CD14-positive monocyte (primary cell): ENCODE measurements at regions not wholly inside any gene's neighbourhood (a gene's known extent, or its start where the extent isn't known, plus 50 kb on each side); places are given as distances from the start of the nearest gene placed in this dataset.

ENCODE experiments used
- DNase-seq, 3 donors: peaks; one replicate each; pipeline ENCODE4 v3.0.0-alpha.2; 2011 to 2022
- H2AFZ ChIP-seq: 2 replicates; pipeline ENCODE4 v1.6.0; 2012; ENCODE audit warnings: mild to moderate bottlenecking, low read depth, low read length, inconsistent platforms; ENCODE audit not compliant: insufficient read depth, poor library complexity, severe bottlenecking
- H3K27ac ChIP-seq, 2 donors: 1 replicate in 1 of 2; 2 replicates in 1 of 2; pipeline ENCODE4 v1.5.1; 2012 to 2013; ENCODE audit warnings: low read length in 2 of 2, control low read depth in 1 of 2, inconsistent platforms in 1 of 2, low read depth in 1 of 2, mild to moderate bottlenecking in 1 of 2
- H3K27me3 ChIP-seq, 2 donors: one replicate each; pipeline versions ENCODE4 v1.6.0 to v1.6.1; 2011 to 2013; ENCODE audit warnings: low read length in 2 of 2; ENCODE audit not compliant: control insufficient read depth in 2 of 2, insufficient read depth in 2 of 2
- H3K36me3 ChIP-seq, 2 donors: replicated peaks in 1 of 2; 1 replicate in 1 of 2; 2 replicates in 1 of 2; pipeline versions ENCODE4 v1.5.1 to v1.6.1; 2012 to 2013; ENCODE audit warnings: low read length in 2 of 2, control low read depth in 1 of 2, inconsistent platforms in 1 of 2, mild to moderate bottlenecking in 1 of 2; ENCODE audit not compliant: insufficient read depth in 2 of 2, control insufficient read depth in 1 of 2
- H3K4me1 ChIP-seq, 2 donors: 1 replicate in 1 of 2; 2 replicates in 1 of 2; pipeline versions ENCODE4 v1.5.1 to v1.6.1; 2012 to 2013; ENCODE audit warnings: low read length in 2 of 2, control low read depth in 1 of 2, inconsistent platforms in 1 of 2, mild to moderate bottlenecking in 1 of 2, moderate library complexity in 1 of 2; ENCODE audit not compliant: insufficient read depth in 2 of 2, control insufficient read depth in 1 of 2
- H3K4me2 ChIP-seq: replicated peaks from 2 replicates; pipeline ENCODE3; 2012; ENCODE audit warnings: low read length, moderate library complexity, mild to moderate bottlenecking; ENCODE audit not compliant: poor library complexity, severe bottlenecking; ENCODE audit errors: extremely low read depth
- H3K4me3 ChIP-seq, 3 experiments: fragments of 200-600 bp in 1 of 3; sonication (generic) in 1 of 3; replicated peaks in 1 of 3; 1 replicate in 2 of 3; 2 replicates in 1 of 3; pipeline ENCODE4 v1.5.1; 2011 to 2013; ENCODE audit warnings: low read length in 3 of 3, mild to moderate bottlenecking in 3 of 3, control low read depth in 2 of 3, low read depth in 2 of 3, inconsistent platforms in 1 of 3, moderate library complexity in 1 of 3
- H3K79me2 ChIP-seq: 2 replicates; pipeline ENCODE4 v1.6.0; 2012; ENCODE audit warnings: mild to moderate bottlenecking, control low read depth, inconsistent platforms, low read length, moderate library complexity; ENCODE audit not compliant: insufficient read depth
- H3K9ac ChIP-seq: 2 replicates; pipeline ENCODE4 v1.6.0; 2017; ENCODE audit warnings: low read length, mild to moderate bottlenecking; ENCODE audit not compliant: insufficient read depth, poor library complexity, severe bottlenecking
- H3K9me3 ChIP-seq, 2 donors: replicated peaks in 1 of 2; 1 replicate in 1 of 2; 2 replicates in 1 of 2; pipeline versions ENCODE4 v1.5.1 to v1.6.1; 2012 to 2013; ENCODE audit warnings: low read length in 2 of 2, control low read depth in 1 of 2; ENCODE audit not compliant: control insufficient read depth in 1 of 2, insufficient read depth in 1 of 2
- H4K20me1 ChIP-seq: 2 replicates; pipeline ENCODE4 v1.6.0; 2012; ENCODE audit warnings: mild to moderate bottlenecking, low read length, control low read depth, moderate library complexity; ENCODE audit not compliant: insufficient read depth
- H3K27ac Mint-ChIP-seq, 7 donors: one replicate each; pipeline ENCODE4 v1.8.0; 2020; ENCODE audit warnings: mild to moderate bottlenecking in 7 of 7, mixed read lengths in 7 of 7, moderate library complexity in 6 of 7, inconsistent platforms in 2 of 7
- H3K27me3 Mint-ChIP-seq, 3 donors: one replicate each; pipeline ENCODE4 v1.8.0; 2021 to 2022; ENCODE audit warnings: low read depth in 3 of 3, mild to moderate bottlenecking in 3 of 3, mixed read lengths in 3 of 3, moderate library complexity in 3 of 3, inconsistent platforms in 1 of 3
- H3K36me3 Mint-ChIP-seq, 2 donors: one replicate each; pipeline ENCODE4 v1.8.0; 2020; ENCODE audit warnings: mixed read lengths in 2 of 2, inconsistent platforms in 1 of 2, mild to moderate bottlenecking in 1 of 2
- H3K4me1 Mint-ChIP-seq: one replicate; pipeline ENCODE4 v1.8.0; 2020; ENCODE audit warnings: mild to moderate bottlenecking, mixed read lengths
- H3K4me3 Mint-ChIP-seq, 2 donors: one replicate each; pipeline ENCODE4 v1.8.0; 2020; ENCODE audit warnings: mild to moderate bottlenecking in 2 of 2, mixed read lengths in 2 of 2, moderate library complexity in 1 of 2
- H3K9me3 Mint-ChIP-seq, 7 donors: one replicate each; pipeline ENCODE4 v1.8.0; 2020 to 2022; ENCODE audit warnings: mixed read lengths in 7 of 7, mild to moderate bottlenecking in 6 of 7, moderate library complexity in 6 of 7, inconsistent platforms in 2 of 7
- CTCF ChIP-seq: fragments of 200-600 bp; IDR thresholded peaks from one replicate; pipeline ENCODE4 v1.8.0; 2022; ENCODE audit warnings: antibody characterized with exemption, mild to moderate bottlenecking
- WGBS: methylation state at CpG from one replicate; pipeline ENCODE4 v1.1.5; 2013; ENCODE audit warnings: missing lambda C conversion rate; ENCODE audit not compliant: insufficient coverage; 5-methylcytosine and 5-hydroxymethylcytosine counted together
- intact Hi-C, 2 donors: fragments of 100-400 bp; cut with micrococcal nuclease; formaldehyde crosslinking; loops; one replicate each; pipeline versions ENCODE4 v1.15.0 to v1.15.1; 2023

DNA sequence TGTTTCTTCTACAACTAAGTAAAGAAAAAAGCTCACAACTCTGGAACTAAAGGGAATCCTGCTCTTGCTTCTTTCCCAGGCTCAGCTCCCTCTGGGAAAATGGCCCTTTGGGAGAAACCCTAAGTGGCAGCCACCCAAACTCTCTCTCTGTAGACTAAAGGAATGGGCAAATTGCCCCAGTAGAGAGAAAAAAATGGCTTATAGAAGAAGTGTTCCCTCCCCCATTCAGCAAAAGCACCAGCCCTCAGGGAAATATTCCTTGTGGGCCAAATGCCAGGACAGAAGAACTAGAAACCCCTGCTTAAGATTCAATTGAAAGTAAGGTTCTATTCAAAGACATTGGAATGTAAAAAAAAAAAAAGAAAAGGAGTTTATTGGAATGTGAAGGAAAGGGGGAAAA lies 603.7 kb upstream of the ALCAM start:
- Histone ChIP-seq H3K4me2 (no peak overlapping the region), H3K4me1 (no peaks in the 10 kb centered on the region), H3K27ac (no peak overlapping the region), H2AFZ (no peak overlapping the region), H3K79me2 (no peaks in the 10 kb centered on the region), H3K9ac (no peak overlapping the region), H4K20me1 (no peaks in the 10 kb centered on the region), H3K36me3 (no peaks in the 10 kb centered on the region), H3K9me3 (no peaks in the 10 kb centered on the region), H3K27me3 (no peaks in the 10 kb centered on the region), H3K4me3 (no peak overlapping the region)
- H3K27ac Mint-ChIP-seq: no peak overlapping the region
- no peak for TF ChIP-seq CTCF
- no peaks in the 10 kb centered on the region for H3K4me1 Mint-ChIP-seq
- no peak overlapping the region for H3K4me3 Mint-ChIP-seq
- H3K9me3 Mint-ChIP-seq: no peaks in the 10 kb centered on the region
- H3K36me3 Mint-ChIP-seq: no peaks in the 10 kb centered on the region
- DNase-seq: no peak
- H3K27me3 Mint-ChIP-seq: peaks cover 0 to 2% (median 0%) of the 10 kb centered on the region in 3 donors
- intact Hi-C loops: no loop called here

DNA sequence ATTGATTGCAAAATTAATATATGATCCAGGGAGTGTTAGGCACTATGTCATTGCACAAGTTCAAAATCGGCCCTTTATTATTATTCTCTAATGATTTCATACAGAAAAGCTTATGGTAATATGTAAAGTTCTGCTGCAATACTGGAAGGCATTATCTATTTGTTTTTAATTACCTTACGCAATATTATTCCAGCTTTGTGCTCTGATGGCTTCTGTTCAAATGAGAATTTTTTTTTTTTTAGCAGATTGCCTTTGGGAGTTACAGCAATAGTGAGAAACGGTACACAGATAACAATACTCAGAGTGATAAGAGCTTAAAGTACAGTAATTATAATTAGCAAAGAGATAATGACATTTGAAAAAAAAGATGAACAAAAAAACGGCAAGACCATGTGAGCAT lies 602.2 kb upstream of the ALCAM start:
- H3K36me3 Mint-ChIP-seq: no peaks in the 10 kb centered on the region
- intact Hi-C loops: no loop called here

More for the DNA sequence above, 602.2 kb upstream of the ALCAM start:
- Mint-ChIP-seq H3K9me3 (no peaks in the 10 kb centered on the region), H3K4me3 (no peak overlapping the region), H3K4me1 (no peaks in the 10 kb centered on the region), H3K27ac (no peak overlapping the region), H3K27me3 (peaks cover 0 to 2% (median 0%) of the 10 kb centered on the region in 3 donors)
- Histone ChIP-seq H3K27ac (no peak overlapping the region), H3K27me3 (no peaks in the 10 kb centered on the region), H4K20me1 (no peaks in the 10 kb centered on the region), H3K4me1 (no peaks in the 10 kb centered on the region), H2AFZ (no peak overlapping the region), H3K4me3 (no peak overlapping the region), H3K36me3 (no peaks in the 10 kb centered on the region), H3K9ac (no peak overlapping the region), H3K9me3 (no peaks in the 10 kb centered on the region), H3K4me2 (no peak overlapping the region), H3K79me2 (no peaks in the 10 kb centered on the region)
- no peak for DNase-seq
- no CpG with 5 or more reads among the region's 4 CpGs for WGBS
- TF ChIP-seq CTCF: no peak
